DND-41 (cell line): ENCODE measurements at regions not wholly inside any gene's neighbourhood (a gene's known extent, or its start where the extent isn't known, plus 50 kb on each side); places are given as distances from the start of the nearest gene placed in this dataset.

Experiments used
- EZH2 ChIP-seq: IDR thresholded peaks from 3 replicates; pipeline ENCODE4 v1.6.1; 2012; ENCODE audit warnings: borderline replicate concordance, low read depth, mild to moderate bottlenecking, moderate library complexity, low read length, inconsistent platforms; ENCODE audit not compliant: severe bottlenecking
- TF ChIP-seq, protein P1 (sequence below): IDR thresholded peaks from 2 replicates; pipeline ENCODE4 v1.5.1; 2012; ENCODE audit warnings: borderline replicate concordance, low read length, moderate library complexity, mild to moderate bottlenecking; ENCODE audit not compliant: poor library complexity, severe bottlenecking; ENCODE audit errors: extremely low read depth

DNA sequence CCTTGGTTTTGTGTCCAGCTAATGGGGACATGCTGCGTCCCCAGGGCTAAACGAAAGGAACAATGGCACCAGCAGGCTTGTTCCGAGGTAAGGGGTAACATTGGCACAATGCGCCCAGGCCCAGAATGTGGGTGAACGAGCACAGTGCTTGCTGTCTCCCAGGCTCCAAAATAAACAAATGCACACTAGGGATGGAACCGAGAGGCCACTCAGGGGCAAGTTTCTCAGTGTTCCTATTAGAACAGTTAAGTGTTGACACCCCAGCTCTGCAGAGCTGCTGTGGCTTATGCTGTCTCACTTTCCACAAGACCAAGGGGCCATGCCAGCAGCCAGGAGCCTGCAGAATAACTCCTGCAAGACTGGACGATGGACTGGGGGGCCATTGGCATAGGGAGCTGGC, 492.4 kb downstream of the GADD45G start:
- TF ChIP-seq, protein P1, sequence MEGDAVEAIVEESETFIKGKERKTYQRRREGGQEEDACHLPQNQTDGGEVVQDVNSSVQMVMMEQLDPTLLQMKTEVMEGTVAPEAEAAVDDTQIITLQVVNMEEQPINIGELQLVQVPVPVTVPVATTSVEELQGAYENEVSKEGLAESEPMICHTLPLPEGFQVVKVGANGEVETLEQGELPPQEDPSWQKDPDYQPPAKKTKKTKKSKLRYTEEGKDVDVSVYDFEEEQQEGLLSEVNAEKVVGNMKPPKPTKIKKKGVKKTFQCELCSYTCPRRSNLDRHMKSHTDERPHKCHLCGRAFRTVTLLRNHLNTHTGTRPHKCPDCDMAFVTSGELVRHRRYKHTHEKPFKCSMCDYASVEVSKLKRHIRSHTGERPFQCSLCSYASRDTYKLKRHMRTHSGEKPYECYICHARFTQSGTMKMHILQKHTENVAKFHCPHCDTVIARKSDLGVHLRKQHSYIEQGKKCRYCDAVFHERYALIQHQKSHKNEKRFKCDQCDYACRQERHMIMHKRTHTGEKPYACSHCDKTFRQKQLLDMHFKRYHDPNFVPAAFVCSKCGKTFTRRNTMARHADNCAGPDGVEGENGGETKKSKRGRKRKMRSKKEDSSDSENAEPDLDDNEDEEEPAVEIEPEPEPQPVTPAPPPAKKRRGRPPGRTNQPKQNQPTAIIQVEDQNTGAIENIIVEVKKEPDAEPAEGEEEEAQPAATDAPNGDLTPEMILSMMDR = no peak
- TF ChIP-seq EZH2 = no peak
